GM21737 (cell line): ENCODE measurements at regions not wholly inside any gene's neighbourhood (a gene's known extent, or its start where the extent isn't known, plus 50 kb on each side); places are given as distances from the start of the nearest gene placed in this dataset.

Experiments used
- ATAC-seq: cut with Tn5 transposase; IDR thresholded peaks from one replicate; pipeline ENCODE4 v1.9.1; 2021; ENCODE audit warnings: mild to moderate bottlenecking, moderate library complexity; ENCODE audit not compliant: unreplicated experiment

DNA sequence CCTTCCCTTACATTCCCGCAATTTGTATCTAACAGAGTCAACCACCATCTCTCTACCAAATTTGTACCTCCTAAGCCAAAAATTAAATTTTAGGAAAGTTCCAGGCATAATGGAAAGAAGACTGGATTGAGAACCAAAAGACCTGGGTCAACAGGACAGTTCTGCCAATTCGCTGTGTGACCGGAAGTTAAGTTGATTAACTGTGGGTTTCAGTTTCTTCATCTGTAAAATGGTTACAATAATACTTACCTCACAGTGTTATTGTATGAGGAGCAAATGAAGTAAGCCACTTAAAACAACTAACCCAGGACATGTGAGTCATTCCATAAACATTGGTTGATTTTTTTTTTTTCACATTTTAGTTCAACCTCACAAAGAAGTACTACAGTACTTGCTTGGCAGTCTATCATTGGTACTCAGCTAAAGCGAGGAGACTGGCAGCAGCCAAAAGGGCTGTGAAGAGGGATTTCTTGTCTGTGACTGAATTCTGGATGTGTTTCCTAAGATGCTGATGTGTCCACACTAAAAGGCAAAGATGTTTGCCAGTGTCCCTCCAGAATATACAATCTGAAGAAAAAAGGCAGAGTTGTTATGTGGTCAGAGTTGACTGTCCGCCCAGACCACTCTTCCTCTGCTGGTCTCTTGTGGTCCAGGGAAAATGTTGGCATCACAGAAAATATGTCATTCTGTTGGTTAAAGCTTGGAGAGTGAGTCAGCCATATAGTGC is 198.6 kb downstream of the TLE1 start:
- ATAC-seq = no peak

DNA sequence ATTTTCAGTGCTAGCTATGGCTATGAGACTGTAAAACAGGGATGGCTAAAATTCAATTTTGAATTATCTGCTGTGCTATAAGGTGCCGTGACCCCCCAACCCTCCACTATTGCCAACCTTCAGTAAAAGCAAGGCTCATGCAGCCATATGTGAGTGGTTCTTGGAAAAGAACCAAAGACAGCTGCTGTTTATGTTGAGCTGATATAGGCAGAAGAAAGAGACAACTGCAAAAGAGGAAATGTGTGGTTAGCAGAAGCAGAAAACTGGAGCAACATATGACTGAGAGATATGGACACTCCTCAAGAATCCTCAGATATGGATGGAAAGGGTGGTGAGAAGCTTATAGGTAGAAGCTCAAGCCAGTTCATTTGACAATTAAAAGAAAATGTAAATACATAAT is 200.3 kb downstream of the TLE1 start:
- ATAC-seq = no peak

DNA sequence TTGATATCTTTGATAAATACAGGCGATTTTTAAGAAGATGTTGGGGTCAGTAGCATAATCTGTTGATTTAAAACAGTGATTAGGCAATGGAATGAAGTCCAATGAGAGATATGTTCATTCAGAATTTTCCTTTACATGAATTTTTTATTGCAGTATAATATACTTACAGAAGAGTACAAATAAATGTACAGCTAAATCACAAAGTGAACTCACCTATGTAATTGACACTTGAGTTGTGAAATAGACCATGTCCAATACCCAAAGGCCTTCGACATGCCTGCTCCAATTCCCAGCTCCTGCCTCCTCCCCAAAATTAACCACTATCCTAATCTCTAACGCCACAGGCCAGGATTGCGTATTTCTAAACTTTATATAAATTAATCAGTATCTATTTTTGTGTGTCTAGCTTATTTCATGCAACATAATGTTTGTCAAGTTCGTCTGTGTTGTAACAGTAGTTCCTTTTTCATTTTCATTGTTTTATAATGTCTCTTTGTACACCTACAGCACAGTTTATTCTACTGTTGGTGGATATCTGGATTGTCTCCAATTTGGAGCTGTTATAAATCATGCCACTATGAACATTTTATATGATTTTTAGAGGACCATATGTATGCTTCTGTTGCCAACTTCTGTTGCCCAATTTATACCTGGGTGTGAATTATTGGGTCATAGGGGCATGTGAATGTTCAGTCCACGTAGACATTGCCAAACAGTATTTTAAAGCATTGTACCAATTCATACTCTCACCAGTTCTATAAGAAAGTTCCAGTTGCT is 208.3 kb downstream of the TLE1 start:
- ATAC-seq = no peak

DNA sequence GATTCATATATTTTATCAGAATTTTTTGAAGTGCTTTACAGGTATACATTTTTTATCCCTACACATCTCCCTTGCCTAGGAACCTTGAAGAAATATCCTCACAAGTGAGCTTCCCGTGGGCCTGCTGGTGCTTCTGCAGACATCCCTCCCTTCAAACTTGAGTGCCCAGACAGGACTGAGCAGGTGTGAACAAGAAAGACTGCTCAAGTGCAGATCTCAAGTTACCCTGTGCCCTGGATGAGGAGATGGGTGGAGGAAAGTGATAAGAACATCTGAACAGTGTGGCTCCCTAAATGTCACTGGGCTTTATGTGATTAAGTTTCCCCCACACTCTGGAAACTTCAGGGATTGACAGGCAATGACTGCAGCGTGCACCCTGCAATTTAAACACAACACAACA is 209.8 kb downstream of the TLE1 start:
- ATAC-seq = no peak

DNA sequence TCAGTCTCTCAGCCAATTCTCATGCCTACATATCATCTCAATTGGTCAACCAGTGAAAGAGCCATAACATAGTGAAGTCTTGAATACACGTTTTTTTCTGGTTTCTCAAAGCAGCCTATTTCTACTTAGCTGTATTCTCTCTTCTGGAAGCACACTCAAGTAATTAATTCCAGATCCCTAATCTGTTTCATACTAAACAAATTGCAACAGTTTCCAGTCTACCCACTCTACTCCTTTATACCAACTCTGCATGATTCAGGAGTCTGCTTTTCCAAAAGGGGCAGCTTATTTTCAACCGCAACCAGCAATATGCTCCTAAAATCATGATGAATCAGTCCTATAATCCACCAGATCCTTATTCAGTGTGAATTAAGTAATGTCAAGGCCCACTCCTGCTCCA is 211.7 kb downstream of the TLE1 start:
- ATAC-seq = no peak

DNA sequence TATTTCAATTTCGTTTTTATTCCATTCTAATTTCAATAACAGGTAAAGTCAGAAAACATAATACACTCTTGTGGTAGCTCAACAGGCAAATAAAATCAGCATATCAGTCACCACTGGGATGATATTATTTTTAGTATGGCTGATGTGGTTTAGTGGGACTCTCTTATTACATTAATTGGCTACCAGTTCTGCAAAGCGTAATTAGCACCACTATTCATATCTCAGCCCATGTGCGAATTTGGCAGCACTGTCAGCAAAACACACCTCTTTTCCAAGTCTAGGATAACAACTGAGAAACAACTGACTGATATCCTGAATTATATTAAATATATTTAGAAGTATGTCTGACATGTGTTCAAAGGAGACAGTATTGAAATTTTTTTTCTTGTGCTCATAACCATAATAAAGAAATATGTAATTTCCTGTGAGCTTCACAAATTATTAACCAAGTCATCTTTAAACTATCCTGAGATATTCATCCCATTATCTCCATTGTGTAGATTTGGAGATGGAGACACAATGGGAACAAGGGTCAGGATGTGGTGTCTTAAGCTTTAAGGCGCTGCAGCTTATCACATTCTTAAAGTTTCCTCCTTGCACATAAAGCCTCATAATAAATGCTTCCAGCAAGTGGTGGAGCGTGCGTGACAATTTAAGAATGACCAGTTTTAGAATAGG is 212.4 kb downstream of the TLE1 start:
- ATAC-seq = no peak

GRCh38 chr9:81474792-81475191 is 214.6 kb downstream of the TLE1 start:
- no peak for ATAC-seq

- no peak for ATAC-seq
These were observed 215.2 kb downstream of the TLE1 start for GRCh38 chr9:81474125-81474524.

DNA sequence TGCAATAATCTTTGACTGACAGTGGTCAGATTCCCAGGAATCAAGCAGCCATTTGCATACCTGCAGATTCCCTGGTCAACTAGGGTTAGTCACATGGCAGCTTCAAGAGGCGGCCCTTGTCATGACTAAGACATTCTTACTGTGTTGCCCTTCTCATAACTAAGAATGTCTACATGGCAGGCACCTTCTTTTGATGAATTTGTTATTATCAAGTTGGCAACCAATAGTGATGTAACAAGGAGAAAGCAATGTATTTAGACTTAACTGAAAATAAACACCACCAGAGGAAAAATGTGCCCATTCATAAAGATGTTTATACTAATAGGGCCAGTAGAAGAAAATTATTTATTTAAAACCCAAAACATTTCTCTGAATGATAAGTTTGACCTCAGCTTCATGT is 215.6 kb downstream of the TLE1 start:
- ATAC-seq = no peak

DNA sequence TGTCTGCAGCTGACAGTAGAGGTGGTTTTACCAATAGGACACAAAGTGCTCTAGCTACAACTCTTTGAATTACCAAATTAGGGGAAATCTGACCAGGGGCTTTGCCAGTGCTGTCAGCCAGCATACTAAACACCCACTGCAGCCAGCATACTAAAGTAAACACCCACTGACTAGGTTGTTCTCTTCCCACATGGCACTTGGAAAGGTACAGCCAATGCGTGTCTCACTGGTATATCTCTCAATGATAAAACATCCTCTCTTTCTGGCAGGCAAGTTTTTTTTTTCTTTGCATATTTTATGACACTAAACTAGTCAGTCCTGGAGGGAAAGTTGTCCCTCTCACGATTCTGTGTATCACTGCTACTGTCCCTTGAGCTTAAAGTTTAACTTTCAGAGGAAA is 216.1 kb downstream of the TLE1 start:
- ATAC-seq = no peak

GRCh38 chr9:81472701-81473100 is 216.6 kb downstream of the TLE1 start:
- ATAC-seq = no peak

DNA sequence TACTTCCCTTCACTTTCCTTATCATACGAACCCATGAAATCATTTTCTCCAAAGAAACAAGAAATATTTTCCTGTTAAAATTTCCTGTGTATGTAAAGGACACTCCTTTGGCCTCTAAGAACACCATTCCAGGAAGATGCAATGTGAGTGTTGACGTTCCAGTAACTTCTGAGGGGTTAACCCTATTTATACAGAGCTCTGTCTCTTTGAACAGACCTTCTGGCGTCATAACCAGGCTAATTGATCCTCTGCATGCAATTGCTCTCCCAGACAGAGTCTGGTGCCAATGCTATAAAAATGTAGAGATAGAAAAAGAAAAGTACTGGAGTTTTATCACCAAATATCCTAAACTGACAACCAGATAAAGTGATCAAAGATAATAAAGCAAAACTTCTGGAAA is 218.5 kb downstream of the TLE1 start:
- ATAC-seq = no peak

- no peak for ATAC-seq
These were observed 221.2 kb downstream of the TLE1 start for GRCh38 chr9:81468084-81468595.

DNA sequence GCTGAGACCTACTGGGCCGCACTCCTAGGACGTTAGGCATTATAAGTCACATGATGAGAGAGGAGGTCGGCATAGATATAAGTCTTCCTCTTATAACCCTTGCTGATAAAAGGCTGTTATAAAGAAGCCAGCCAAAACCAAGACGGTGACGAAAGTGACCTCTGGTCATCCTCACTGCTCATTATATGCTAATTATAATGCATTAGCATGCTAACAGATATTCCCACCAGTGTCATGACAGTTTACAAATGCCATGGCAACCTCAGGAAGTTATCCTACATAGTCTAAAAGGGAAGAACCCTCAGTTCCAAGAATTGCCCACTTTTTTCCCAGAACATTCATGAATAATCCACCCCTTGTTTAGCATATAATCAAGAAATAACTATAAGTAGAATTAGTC is 222.4 kb downstream of the TLE1 start:
- no peak for ATAC-seq

- no peak for ATAC-seq
These were observed 223.8 kb downstream of the TLE1 start for GRCh38 chr9:81465468-81466011.

DNA sequence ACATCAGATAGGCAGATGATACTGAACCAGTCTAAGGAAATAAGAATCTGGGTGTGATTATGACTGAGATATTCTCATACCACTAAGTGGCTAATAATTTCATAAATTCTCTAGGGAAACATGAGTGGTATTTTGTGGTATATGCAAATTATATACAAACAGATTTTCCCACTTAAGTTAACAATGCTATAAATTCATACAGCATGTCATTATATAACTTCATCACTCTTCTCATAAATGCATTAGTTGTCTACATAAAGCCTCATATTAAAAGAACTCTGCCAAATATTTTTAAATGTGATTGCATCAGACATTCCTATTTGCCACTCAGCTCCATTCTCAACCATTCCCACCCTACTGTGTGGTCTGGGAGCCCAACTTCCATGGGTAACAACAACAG is 226.5 kb downstream of the TLE1 start:
- no peak for ATAC-seq

GRCh38 chr9:81461196-81461595 is 228.2 kb downstream of the TLE1 start:
- ATAC-seq = no peak

DNA sequence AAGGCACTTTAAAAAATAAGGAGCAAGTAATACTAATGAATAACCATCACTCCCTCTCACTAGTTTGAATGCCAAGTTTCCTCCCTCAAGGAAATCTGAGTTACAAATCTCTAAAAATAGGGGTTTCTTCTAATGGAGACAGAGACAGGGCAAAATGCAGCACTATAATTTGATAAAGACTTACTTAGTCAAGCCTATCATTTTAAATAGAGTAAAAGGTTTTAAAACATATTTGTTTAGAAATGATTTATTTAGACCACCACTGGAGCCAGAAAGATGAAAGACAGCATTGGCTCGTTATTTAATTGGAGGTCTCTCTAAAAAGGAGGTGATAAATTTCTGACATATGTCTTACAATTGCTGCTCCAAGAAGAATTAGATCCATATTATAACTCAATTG is 228.7 kb downstream of the TLE1 start:
- no peak for ATAC-seq

DNA sequence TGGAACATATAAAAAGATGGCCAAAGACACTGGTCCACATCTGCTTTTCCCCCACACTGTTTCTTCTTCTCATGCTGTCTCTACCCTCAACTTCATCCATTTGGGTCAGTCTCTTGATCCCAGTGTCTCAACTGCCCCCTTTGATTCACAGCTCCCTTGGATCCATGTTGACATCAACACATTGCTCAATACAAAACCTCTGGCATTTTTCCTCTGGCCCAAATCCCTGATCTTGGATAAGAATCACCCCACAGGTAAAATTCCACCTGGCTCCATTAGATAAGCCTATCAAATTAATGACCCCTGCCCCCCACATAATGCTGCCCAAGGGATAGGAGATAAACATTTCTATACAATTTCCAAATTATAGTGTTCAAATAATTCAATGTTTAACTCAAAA is 229.8 kb downstream of the TLE1 start:
- no peak for ATAC-seq

DNA sequence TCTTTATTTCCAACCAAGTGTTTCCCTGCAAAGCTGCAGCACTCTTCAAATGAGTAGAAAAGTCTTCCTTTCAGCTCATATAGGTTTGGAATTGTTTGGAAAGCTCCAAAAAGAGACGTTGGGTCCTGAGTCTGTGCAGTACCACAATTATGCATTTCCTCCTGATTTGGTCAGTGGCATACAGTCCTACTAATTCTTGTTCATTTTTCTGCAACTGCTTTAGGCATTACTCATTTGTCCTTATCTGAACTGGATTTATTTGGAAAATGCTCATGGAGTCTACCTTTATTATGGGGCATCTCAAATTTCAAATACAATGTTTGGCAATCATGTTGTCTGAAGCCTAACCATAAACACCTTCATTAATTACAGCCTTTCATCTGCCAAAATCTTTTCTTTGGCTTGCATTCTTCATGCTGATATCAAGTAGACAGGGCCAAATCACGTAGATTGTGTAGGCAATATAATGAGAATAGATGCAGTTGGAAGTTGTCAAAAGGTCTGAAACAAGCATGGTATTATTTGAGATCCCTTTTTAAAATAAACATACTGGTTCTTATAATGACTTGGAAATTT is 232.8 kb downstream of the TLE1 start:
- no peak for ATAC-seq
